Esophagus (tissue), 2 donors: ENCODE measurements at regions not wholly inside any gene's neighbourhood (a gene's known extent, or its start where the extent isn't known, plus 50 kb on each side); places are given as distances from the start of the nearest gene placed in this dataset.

ENCODE experiments used
- H3K27ac ChIP-seq, 2 donors: one replicate each; pipeline ENCODE4 v1.5.1; 2013; ENCODE audit warnings: low read depth in 2 of 2, mild to moderate bottlenecking in 2 of 2, inconsistent platforms in 1 of 2, low read length in 1 of 2, moderate library complexity in 1 of 2
- H3K27me3 ChIP-seq, 2 donors: one replicate each; pipeline ENCODE4 v1.6.1; 2013; ENCODE audit warnings: low read length in 2 of 2, control low read depth in 1 of 2, mild to moderate bottlenecking in 1 of 2; ENCODE audit not compliant: insufficient read depth in 2 of 2, control insufficient read depth in 1 of 2
- H3K36me3 ChIP-seq, 2 donors: one replicate each; pipeline ENCODE4 v1.6.1; 2013; ENCODE audit warnings: low read length in 1 of 2; ENCODE audit not compliant: control insufficient read depth in 2 of 2, insufficient read depth in 2 of 2
- H3K4me1 ChIP-seq, 2 donors: one replicate each; pipeline ENCODE4 v1.6.1; 2013; ENCODE audit warnings: low read length in 1 of 2; ENCODE audit not compliant: control insufficient read depth in 2 of 2, insufficient read depth in 2 of 2
- H3K4me3 ChIP-seq, 2 donors: one replicate each; pipeline ENCODE4 v1.5.1; 2013; ENCODE audit warnings: low read length in 2 of 2, mild to moderate bottlenecking in 2 of 2, low read depth in 1 of 2, moderate library complexity in 1 of 2
- H3K9me3 ChIP-seq, 2 donors: one replicate each; pipeline ENCODE4 v1.6.1; 2013; ENCODE audit warnings: mild to moderate bottlenecking in 2 of 2, low read depth in 1 of 2, low read length in 1 of 2, moderate library complexity in 1 of 2; ENCODE audit not compliant: control insufficient read depth in 2 of 2, insufficient read depth in 1 of 2
- WGBS, 2 donors: extraction: QIAGEN DNeasy Blood & Tissue Kit; methylation state at CpG; one replicate each; pipeline ENCODE4 v1.1.7; 2013; 5-methylcytosine and 5-hydroxymethylcytosine counted together
- donor health status: healthy with polysubstance abuse.
- donor health status: Bipolar disorder and iron deficiency.

DNA sequence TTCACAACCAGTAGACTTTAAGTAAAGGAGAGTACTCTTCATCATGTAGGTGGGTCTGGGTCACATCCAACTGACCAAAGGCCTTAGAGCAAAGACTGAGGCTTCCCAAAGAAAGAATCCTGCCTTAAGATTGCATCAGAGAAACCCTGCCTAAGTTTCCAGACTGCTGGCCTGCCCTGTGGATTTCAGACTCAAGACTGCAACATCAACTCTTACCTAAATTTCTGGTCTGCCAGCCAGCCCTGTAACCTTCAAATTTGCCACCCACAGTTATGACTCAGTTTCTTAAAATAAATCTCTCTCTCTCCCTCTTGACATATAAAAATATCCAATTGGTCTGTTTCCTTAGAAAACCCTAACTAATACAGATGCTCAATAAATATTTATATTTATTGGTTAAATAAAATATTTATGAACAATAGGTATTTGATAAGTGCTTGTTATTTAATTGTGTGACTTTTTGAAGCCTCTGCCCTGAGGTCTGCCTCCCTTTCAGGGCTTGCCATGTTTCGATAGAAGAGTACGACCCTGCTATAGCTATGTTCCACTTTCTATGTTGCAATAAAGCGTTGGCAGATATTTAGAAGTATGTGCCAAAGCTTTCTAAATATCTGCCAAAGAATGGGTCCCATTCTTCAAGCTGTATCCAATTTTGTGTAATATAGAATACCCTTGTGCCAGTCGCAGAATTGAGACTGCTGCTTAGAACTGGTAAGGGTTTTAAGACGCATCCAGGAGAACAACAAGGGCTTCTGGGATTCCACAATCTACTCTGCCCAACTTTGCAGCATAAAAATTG lies 65.7 kb downstream of the TMEM30B start:
- no peaks in the 10 kb centered on the region for H3K36me3 ChIP-seq
- 84 to 91% methylated on average over 5 of the region's 5 CpGs for WGBS, 2 donors
- no peaks in the 10 kb centered on the region for H3K27me3 ChIP-seq
- no peak overlapping the region for H3K4me3 ChIP-seq
- no peak overlapping the region for H3K27ac ChIP-seq
- peaks cover 0 to 2% of the 10 kb centered on the region in 2 donors for H3K4me1 ChIP-seq
- no peaks in the 10 kb centered on the region for H3K9me3 ChIP-seq

DNA sequence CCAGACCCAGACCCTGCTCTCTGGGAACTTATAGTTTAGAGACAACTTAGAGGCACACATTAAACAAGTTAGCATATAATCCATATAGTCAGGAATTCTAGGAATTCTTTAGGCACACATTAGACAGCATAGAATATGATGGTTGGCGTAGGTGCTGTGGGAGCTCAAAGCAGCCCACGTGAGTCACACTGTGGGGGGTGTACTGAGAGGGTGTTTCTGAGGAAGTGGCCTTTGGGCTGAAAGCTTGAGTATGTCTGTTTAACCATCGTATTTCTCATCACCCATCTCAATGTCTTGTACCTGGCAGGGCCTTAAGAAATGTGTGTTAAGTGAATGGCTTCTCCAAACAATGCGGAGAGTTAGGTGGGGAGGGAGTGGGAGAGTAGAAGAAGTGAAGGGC lies 67.2 kb downstream of the TMEM30B start:
- Histone ChIP-seq H3K27me3 (no peaks in the 10 kb centered on the region), H3K9me3 (no peaks in the 10 kb centered on the region), H3K36me3 (no peaks in the 10 kb centered on the region), H3K4me3 (no peak overlapping the region), H3K4me1 (peaks cover 0 to 2% of the 10 kb centered on the region in 2 donors), H3K27ac (no peak overlapping the region)
- 89 to 92% methylated on average over 4 of the region's 4 CpGs for WGBS, 2 donors

DNA sequence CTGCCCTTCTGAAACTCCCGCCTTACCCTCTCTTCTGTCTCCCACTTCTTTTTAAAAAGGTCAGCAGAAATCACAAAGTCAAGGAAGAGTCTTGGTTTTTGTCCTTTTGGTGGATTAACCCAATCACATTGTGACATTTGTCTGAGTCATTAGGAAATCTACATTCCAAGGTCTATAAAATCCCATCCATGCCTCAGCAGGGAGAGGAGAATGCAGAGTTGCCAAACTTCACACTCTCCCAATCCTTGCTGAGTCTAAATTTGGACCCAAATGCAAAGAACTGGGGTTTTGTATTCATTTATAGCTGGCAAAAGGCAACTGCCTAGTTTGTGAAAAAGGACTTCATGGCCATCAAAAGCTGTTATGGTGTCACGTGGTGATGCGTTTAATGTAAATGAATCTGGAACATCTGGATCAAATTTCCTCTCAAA lies 67.9 kb downstream of the TMEM30B start:
- Histone ChIP-seq H3K4me1 (peaks cover 0 to 2% of the 10 kb centered on the region in 2 donors), H3K4me3 (no peak overlapping the region), H3K27me3 (no peaks in the 10 kb centered on the region), H3K27ac (no peak overlapping the region), H3K9me3 (no peaks in the 10 kb centered on the region), H3K36me3 (no peaks in the 10 kb centered on the region)
- WGBS, 2 donors, result 77 to 80% methylated on average over 3 of the region's 3 CpGs

DNA sequence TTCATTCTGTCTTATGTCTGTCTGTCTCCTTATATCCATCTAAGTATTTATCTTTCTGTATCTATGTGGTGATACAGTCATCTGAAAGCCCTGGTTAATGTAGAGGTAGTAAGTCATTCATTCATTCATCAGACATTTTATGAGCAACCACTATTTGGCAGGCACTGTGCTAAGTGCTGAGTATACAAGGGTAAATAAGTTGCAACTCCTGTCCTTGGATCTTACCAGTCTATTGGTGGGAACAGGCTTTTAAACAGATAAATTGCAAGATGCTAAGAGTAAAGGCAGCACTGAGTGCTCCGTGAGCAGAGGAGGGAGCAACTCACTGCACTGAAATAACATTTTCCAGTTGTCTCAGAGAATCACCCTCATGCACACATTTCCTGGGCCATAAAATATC lies 68.6 kb downstream of the TMEM30B start:
- H3K27me3 ChIP-seq, result no peaks in the 10 kb centered on the region
- H3K4me1 ChIP-seq, result peaks cover 0 to 2% of the 10 kb centered on the region in 2 donors
- 83 to 90% methylated on average over 1 of the region's 1 CpG for WGBS, 2 donors
- no peak overlapping the region for H3K27ac ChIP-seq
- H3K4me3 ChIP-seq, result no peak overlapping the region
- H3K36me3 ChIP-seq, result no peaks in the 10 kb centered on the region
- no peaks in the 10 kb centered on the region for H3K9me3 ChIP-seq

DNA sequence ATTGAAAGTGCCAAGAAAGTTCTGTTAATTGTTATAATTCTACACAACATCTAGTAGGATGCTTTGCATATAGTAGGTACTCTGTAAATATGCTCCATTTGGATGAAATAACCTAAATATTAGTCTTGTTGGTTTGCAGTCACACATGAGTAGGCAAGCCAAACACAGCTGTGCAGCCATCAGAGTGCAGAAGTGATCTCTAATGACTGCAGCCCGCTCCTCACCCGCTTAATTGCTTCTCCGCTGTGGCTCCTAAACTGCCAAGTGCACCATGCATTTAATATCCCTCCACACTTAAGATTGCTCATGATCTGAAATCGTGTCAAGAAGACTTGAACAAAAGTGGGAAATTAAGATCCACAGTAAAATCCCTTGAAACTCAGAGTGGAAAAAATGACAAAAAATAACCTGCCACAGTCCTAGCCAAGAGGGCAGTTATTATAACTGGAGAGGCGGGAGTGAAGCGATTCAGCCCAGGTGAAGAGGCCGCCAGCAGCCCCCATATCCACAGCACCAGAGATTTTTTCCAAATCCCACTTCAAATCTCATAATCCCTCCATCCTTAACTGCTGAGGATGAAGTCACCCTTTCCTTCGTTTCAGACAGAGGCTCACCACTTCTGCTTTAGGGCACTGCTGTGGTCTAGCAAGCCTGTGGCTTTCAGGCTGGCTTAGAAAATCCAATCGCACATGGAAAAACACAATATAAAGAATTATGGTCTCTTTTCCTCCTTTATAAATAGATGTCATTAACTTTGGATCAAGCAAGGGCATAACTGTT lies 69.5 kb downstream of the TMEM30B start:
- Histone ChIP-seq H3K27ac (no peak overlapping the region), H3K27me3 (no peaks in the 10 kb centered on the region), H3K4me1 (peaks cover 0 to 2% of the 10 kb centered on the region in 2 donors), H3K4me3 (no peak overlapping the region), H3K36me3 (no peaks in the 10 kb centered on the region), H3K9me3 (no peaks in the 10 kb centered on the region)
- 66 to 73% methylated on average over 9 of the region's 9 CpGs for WGBS, 2 donors

DNA sequence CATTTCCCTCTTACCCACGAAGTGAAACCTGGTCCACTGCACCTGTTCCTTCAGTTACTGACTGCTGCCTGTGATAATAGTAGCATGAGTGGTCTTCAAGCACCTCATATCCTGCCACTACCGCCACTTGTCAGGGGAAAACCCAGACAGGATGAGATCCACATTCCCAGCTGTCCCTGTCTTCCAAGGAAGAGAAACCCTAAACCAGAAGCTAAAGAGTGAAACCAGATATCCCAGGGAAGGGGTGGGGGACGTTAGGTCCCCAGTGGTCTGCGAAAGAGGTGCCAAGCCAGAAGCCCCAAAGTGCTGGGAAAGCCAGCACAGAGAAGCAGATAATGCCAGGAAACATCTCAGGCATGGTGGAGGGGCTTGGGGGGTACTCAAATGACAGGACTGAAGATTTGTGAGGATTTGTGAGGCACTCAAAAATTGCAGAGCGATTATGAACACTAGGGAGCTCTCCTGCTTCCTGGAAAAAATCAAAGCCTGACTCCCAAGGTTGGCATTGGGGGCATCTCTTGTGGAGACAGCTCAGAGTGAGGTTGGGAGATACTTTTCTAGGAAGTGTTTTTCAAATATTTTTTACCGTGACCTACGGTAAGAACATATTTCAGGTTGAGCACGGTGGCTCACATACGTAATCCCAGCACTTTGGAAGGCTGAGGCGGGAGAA lies 77.9 kb downstream of the TMEM30B start:
- Histone ChIP-seq H3K27ac (no peak overlapping the region), H3K27me3 (peaks cover 0 to 3% of the 10 kb centered on the region in 2 donors), H3K9me3 (no peaks in the 10 kb centered on the region), H3K4me3 (no peak overlapping the region), H3K4me1 (no peaks in the 10 kb centered on the region), H3K36me3 (no peaks in the 10 kb centered on the region)
- 73 to 75% methylated on average over 10 of the region's 10 CpGs for WGBS, 2 donors

DNA sequence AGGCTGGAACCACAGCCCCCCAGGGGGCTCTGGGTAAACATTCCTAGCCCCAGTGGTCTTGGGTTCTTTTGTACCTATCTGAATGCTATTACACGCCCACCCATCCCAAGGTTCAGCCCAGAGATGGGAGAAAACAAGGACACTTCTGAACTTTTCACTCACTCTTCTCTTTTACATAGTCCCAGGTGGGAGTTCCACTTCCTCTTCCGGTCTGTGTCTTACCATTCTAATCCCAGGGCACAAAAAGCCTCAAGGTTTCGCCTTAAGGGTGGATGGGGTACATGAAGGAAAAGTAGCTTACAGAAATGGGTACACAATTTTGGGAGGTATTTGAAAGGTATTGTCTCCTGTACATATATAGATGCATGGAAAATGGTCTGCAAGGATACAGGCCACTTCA lies 79.0 kb downstream of the TMEM30B start:
- no peaks in the 10 kb centered on the region for H3K4me1 ChIP-seq
- no peak overlapping the region for H3K27ac ChIP-seq
- no peaks in the 10 kb centered on the region for H3K9me3 ChIP-seq
- no peaks in the 10 kb centered on the region for H3K36me3 ChIP-seq
- 78 to 87% methylated on average over 3 of the region's 3 CpGs for WGBS, 2 donors
- H3K27me3 ChIP-seq, result peaks cover 0 to 3% of the 10 kb centered on the region in 2 donors
- no peak overlapping the region for H3K4me3 ChIP-seq

DNA sequence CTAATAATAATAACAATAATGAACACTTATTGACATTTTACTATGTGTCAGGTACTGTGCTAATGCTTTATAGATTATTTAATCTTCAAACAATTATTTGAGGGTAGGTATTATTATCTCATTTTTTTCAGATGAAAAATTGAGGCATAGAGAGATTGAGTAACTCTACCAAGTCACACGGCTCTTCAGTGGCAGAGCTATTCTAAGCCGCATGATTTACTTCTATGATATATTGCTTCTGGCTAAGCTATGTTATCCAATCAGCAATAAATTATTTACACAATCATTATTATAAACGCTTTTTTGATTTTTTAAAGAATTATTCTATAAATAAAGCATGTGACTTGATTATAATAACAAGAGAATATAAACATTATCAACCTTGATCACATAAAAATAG lies 80.0 kb downstream of the TMEM30B start:
- Histone ChIP-seq H3K9me3 (no peaks in the 10 kb centered on the region), H3K36me3 (no peaks in the 10 kb centered on the region), H3K4me3 (no peak overlapping the region), H3K4me1 (no peaks in the 10 kb centered on the region), H3K27me3 (peaks cover 0 to 3% of the 10 kb centered on the region in 2 donors), H3K27ac (no peak overlapping the region)
- 58 to 61% methylated on average over 3 of the region's 3 CpGs for WGBS, 2 donors

DNA sequence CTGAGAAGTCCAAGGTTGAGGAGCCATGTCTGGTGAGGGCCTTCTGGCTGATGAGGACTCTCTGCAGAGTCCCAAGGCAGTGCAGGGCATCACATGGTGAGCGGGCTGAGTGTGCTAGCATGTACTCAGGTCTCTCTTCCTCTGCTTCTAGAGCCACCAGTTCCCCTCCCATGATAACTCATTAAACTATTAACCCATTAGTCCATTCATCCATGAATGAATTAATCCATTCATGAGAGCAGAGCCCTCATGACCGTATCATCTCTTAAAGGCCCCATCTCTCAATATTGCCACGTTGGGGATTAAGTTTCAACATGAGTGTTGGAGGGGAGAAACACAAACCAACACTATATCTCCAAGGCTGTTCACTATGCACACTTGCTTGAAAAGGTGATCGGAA lies 83.7 kb downstream of the TMEM30B start:
- Histone ChIP-seq H3K27me3 (no peaks in the 10 kb centered on the region), H3K36me3 (no peaks in the 10 kb centered on the region), H3K9me3 (no peaks in the 10 kb centered on the region), H3K27ac (no peak overlapping the region), H3K4me3 (no peak overlapping the region), H3K4me1 (no peaks in the 10 kb centered on the region)
- 79 to 83% methylated on average over 4 of the region's 4 CpGs for WGBS, 2 donors
